ENCODE measurements at regions not wholly inside any gene's neighbourhood (a gene's known extent, or its start where the extent isn't known, plus 50 kb on each side); places are given as distances from the start of the nearest gene placed in this dataset.
A peak's percentile ranks its signal among the peaks of the same experiment; 100 is the strongest.

DNA sequence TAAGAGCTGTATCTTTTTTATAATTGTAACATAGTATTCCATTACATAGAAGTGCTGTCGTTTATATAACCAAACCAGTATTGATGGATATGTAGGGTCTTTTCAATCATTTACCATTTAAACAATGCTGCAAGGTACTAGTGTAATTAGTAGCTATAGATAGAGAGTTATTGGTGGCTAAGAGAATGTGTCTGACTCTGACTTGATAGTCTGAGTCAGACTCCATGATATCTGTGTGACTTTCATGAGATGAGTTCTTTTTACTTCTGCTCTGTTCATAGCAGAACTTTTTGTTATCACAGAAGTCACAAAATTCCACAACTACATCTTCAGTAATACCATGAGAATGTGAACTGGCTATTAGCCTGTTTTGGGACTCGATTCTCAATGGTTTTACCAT lies 150.6 kb downstream of the FHIP1A start:
- H3K9me3 ChIP-seq (replicated peaks; ENCODE audit: control insufficient read depth, low read depth, low read length), result no peaks in the 10 kb centered on the region
- no peak overlapping the region for H3K4me3 ChIP-seq (ENCODE audit: low read length)

GRCh38 chr4:151561551-151562256 lies 152.7 kb downstream of the FHIP1A start:
- H3K4me1 ChIP-seq (ENCODE audit: control insufficient read depth, insufficient read depth, low read length), result no peaks in the 10 kb centered on the region
- no peaks in the 10 kb centered on the region for H3K36me3 ChIP-seq (ENCODE audit: control insufficient read depth, insufficient read depth, low read length)
- WGBS (ENCODE audit: insufficient coverage), result no CpG with 5 or more reads among the region's 1 CpG
- peak; percentile 21 for DNase-seq
- H3K4me3 ChIP-seq (ENCODE audit: low read length), result no peak overlapping the region
- H3K27ac ChIP-seq (ENCODE audit: low read length), result no peak overlapping the region
- no peaks in the 10 kb centered on the region for H3K9me3 ChIP-seq (replicated peaks; ENCODE audit: control insufficient read depth, low read depth, low read length)
- no peaks in the 10 kb centered on the region for H3K27me3 ChIP-seq (ENCODE audit: control insufficient read depth, insufficient read depth, low read length)

More for the DNA sequence above, 150.6 kb downstream of the FHIP1A start:
- no peak for DNase-seq
- H3K36me3 ChIP-seq (ENCODE audit: control insufficient read depth, insufficient read depth, low read length), result no peaks in the 10 kb centered on the region
- WGBS (ENCODE audit: insufficient coverage), result no CpG with 5 or more reads among the region's 2 CpGs
- H3K4me1 ChIP-seq (ENCODE audit: control insufficient read depth, insufficient read depth, low read length), result no peaks in the 10 kb centered on the region
- no peaks in the 10 kb centered on the region for H3K27me3 ChIP-seq (ENCODE audit: control insufficient read depth, insufficient read depth, low read length)
- no peak overlapping the region for H3K27ac ChIP-seq (ENCODE audit: low read length)

- no peaks in the 10 kb centered on the region for H3K9me3 ChIP-seq (replicated peaks; ENCODE audit: control insufficient read depth, low read depth, low read length)
- WGBS (ENCODE audit: insufficient coverage), result no CpG with 5 or more reads among the region's 3 CpGs
- no peaks in the 10 kb centered on the region for H3K27me3 ChIP-seq (ENCODE audit: control insufficient read depth, insufficient read depth, low read length)
- no peak overlapping the region for H3K4me3 ChIP-seq (ENCODE audit: low read length)
- H3K4me1 ChIP-seq (ENCODE audit: control insufficient read depth, insufficient read depth, low read length), result no peaks in the 10 kb centered on the region
- no peak for DNase-seq
- H3K27ac ChIP-seq (ENCODE audit: low read length), result no peak overlapping the region
- H3K36me3 ChIP-seq (ENCODE audit: control insufficient read depth, insufficient read depth, low read length), result no peaks in the 10 kb centered on the region
Observed at GRCh38 chr4:151563194-151563593, 154.2 kb downstream of the FHIP1A start.

- no CpG with 5 or more reads among the region's 2 CpGs for WGBS (ENCODE audit: insufficient coverage)
- Histone ChIP-seq H3K27ac (ENCODE audit: low read length) (no peak overlapping the region), H3K4me1 (ENCODE audit: control insufficient read depth, insufficient read depth, low read length) (no peaks in the 10 kb centered on the region), H3K36me3 (ENCODE audit: control insufficient read depth, insufficient read depth, low read length) (no peaks in the 10 kb centered on the region), H3K27me3 (ENCODE audit: control insufficient read depth, insufficient read depth, low read length) (no peaks in the 10 kb centered on the region), H3K9me3 (replicated peaks; ENCODE audit: control insufficient read depth, low read depth, low read length) (no peaks in the 10 kb centered on the region), H3K4me3 (ENCODE audit: low read length) (no peak overlapping the region)
- DNase-seq, result no peak
Observed at GRCh38 chr4:151564321-151564720, 155.3 kb downstream of the FHIP1A start.

GRCh38 chr4:151565583-151565982 lies 156.6 kb downstream of the FHIP1A start:
- Histone ChIP-seq H3K27me3 (ENCODE audit: control insufficient read depth, insufficient read depth, low read length) (no peaks in the 10 kb centered on the region), H3K4me3 (ENCODE audit: low read length) (no peak overlapping the region), H3K36me3 (ENCODE audit: control insufficient read depth, insufficient read depth, low read length) (no peaks in the 10 kb centered on the region), H3K4me1 (ENCODE audit: control insufficient read depth, insufficient read depth, low read length) (no peaks in the 10 kb centered on the region), H3K27ac (ENCODE audit: low read length) (no peak overlapping the region), H3K9me3 (replicated peaks; ENCODE audit: control insufficient read depth, low read depth, low read length) (no peaks in the 10 kb centered on the region)
- no peak for DNase-seq
- WGBS (ENCODE audit: insufficient coverage), result no CpG with 5 or more reads among the region's 3 CpGs

DNA sequence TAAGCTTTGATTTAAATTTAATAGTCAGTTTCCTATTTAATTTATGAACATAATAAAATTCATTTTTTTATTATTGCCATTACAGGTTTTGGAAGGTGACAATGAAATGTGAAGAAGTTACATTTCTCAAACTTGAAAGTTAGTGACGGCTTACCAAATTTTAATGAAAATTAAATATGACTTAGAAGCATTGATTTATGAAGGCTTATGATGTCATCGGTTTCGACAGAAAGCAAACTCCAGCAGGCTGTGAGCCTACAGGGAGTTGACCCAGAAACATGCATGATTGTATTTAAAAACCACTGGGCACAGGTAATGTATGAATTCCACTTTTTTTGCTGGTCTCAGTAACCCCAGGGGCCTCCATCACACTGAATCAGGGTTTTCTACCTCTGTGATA lies 157.1 kb downstream of the FHIP1A start:
- H3K9me3 ChIP-seq (replicated peaks; ENCODE audit: control insufficient read depth, low read depth, low read length), result no peaks in the 10 kb centered on the region
- no peak overlapping the region for H3K4me3 ChIP-seq (ENCODE audit: low read length)
- no peaks in the 10 kb centered on the region for H3K4me1 ChIP-seq (ENCODE audit: control insufficient read depth, insufficient read depth, low read length)
- H3K27ac ChIP-seq (ENCODE audit: low read length), result no peak overlapping the region
- no peaks in the 10 kb centered on the region for H3K36me3 ChIP-seq (ENCODE audit: control insufficient read depth, insufficient read depth, low read length)
- H3K27me3 ChIP-seq (ENCODE audit: control insufficient read depth, insufficient read depth, low read length), result no peaks in the 10 kb centered on the region
- no peak for DNase-seq
- WGBS (ENCODE audit: insufficient coverage), result no CpG with 5 or more reads among the region's 3 CpGs

DNA sequence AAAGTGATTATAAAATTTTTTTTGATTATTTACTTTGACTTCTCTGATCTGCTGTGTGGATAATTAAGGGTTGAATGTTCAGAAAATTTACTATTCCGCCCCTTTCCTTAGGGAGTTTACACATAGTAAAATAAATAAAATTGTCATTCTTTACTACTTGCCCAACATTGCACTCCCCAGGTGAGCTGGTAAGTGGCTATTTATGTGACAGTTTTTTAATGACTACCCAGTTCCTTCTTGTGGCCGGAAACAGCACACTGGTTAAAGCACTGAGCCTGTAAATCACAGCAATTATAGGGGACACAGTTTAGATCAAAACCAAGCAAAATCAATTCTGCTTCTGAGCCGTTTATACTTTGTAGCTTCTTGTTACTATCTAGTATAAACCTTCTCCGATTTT lies 158.1 kb downstream of the FHIP1A start:
- DNase-seq, result no peak
- no CpG with 5 or more reads among the region's 4 CpGs for WGBS (ENCODE audit: insufficient coverage)
- Histone ChIP-seq H3K27me3 (ENCODE audit: control insufficient read depth, insufficient read depth, low read length) (no peaks in the 10 kb centered on the region), H3K27ac (ENCODE audit: low read length) (no peak overlapping the region), H3K4me1 (ENCODE audit: control insufficient read depth, insufficient read depth, low read length) (no peaks in the 10 kb centered on the region), H3K4me3 (ENCODE audit: low read length) (no peak overlapping the region), H3K36me3 (ENCODE audit: control insufficient read depth, insufficient read depth, low read length) (no peaks in the 10 kb centered on the region), H3K9me3 (replicated peaks; ENCODE audit: control insufficient read depth, low read depth, low read length) (no peaks in the 10 kb centered on the region)

- Histone ChIP-seq H3K27ac (ENCODE audit: low read length) (no peak overlapping the region), H3K4me3 (ENCODE audit: low read length) (no peak overlapping the region), H3K9me3 (replicated peaks; ENCODE audit: control insufficient read depth, low read depth, low read length) (no peaks in the 10 kb centered on the region), H3K4me1 (ENCODE audit: control insufficient read depth, insufficient read depth, low read length) (no peaks in the 10 kb centered on the region), H3K27me3 (ENCODE audit: control insufficient read depth, insufficient read depth, low read length) (no peaks in the 10 kb centered on the region), H3K36me3 (ENCODE audit: control insufficient read depth, insufficient read depth, low read length) (no peaks in the 10 kb centered on the region)
- 64% methylated on average over 1 of the region's 5 CpGs for WGBS (ENCODE audit: insufficient coverage)
- no peak for DNase-seq
Observed at GRCh38 chr4:151568966-151569365, 160.0 kb downstream of the FHIP1A start.

DNA sequence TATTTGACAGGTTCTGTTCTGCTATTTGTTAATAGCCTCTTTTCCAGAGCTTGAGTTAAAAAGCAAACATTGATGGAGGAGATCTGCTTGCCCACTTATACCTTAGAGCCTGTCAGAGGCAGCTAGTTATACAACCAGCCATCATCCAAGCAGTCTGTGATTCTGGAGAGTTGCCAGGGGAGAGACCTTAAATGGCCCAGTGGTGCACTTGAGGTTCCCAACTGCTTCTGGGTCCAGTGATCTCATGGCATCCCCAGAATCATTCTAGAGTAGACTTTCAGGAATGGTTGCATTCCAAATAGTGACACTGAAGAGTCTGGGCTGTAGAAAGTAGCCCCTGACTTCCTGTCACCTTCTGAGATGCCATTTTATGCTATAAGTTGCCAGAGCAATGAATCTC lies 160.7 kb downstream of the FHIP1A start:
- Histone ChIP-seq H3K9me3 (replicated peaks; ENCODE audit: control insufficient read depth, low read depth, low read length) (no peaks in the 10 kb centered on the region), H3K4me3 (ENCODE audit: low read length) (no peak overlapping the region), H3K36me3 (ENCODE audit: control insufficient read depth, insufficient read depth, low read length) (no peaks in the 10 kb centered on the region), H3K4me1 (ENCODE audit: control insufficient read depth, insufficient read depth, low read length) (no peaks in the 10 kb centered on the region), H3K27ac (ENCODE audit: low read length) (no peak overlapping the region), H3K27me3 (ENCODE audit: control insufficient read depth, insufficient read depth, low read length) (no peaks in the 10 kb centered on the region)
- no peak for DNase-seq

DNA sequence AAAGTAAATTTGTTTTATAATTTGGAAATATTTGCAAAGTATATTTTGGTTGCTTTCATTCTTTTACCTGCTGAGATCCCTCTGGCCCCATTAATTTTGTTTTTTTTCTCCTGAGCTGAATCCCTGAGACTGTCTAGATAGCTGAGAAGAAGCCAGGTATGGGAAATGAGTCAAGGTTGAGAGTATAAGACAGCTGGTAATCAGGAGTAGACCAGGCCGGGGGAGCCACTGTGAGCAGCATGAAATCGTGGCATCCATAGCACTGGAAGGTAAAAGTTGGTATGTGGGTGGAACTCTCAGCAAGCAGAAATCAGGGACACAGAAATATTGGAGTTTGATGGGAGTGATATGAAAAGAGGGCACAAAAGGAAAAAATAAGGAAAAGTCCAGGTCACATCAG lies 164.5 kb downstream of the FHIP1A start:
- DNase-seq, result no peak
- Histone ChIP-seq H3K27ac (ENCODE audit: low read length) (no peak overlapping the region), H3K9me3 (replicated peaks; ENCODE audit: control insufficient read depth, low read depth, low read length) (no peaks in the 10 kb centered on the region), H3K4me3 (ENCODE audit: low read length) (no peak overlapping the region), H3K4me1 (ENCODE audit: control insufficient read depth, insufficient read depth, low read length) (no peaks in the 10 kb centered on the region), H3K27me3 (ENCODE audit: control insufficient read depth, insufficient read depth, low read length) (no peaks in the 10 kb centered on the region), H3K36me3 (ENCODE audit: control insufficient read depth, insufficient read depth, low read length) (no peaks in the 10 kb centered on the region)
- WGBS (ENCODE audit: insufficient coverage), result 71% methylated on average over 2 of the region's 2 CpGs

DNA sequence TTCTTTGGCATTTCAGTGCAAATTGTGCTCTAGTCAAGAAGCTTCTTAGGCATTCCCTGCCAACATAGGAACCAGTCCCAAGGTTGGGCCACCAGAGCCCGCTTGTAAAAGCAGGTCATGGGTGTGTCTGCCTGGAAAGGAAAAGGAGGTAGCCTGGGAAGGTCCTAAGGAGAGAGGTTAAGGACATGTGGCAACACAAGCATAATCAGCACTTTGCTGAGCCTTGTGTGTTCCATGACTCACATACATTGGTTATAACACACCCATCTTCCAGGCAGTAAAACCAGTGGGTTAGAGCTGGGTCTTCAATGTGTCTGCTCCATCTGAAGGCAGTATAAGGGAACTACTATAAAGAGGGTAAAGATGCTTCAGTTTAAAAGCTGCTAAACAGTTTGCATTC lies 165.0 kb downstream of the FHIP1A start:
- Histone ChIP-seq H3K4me1 (ENCODE audit: control insufficient read depth, insufficient read depth, low read length) (no peaks in the 10 kb centered on the region), H3K36me3 (ENCODE audit: control insufficient read depth, insufficient read depth, low read length) (no peaks in the 10 kb centered on the region), H3K4me3 (ENCODE audit: low read length) (no peak overlapping the region), H3K27me3 (ENCODE audit: control insufficient read depth, insufficient read depth, low read length) (no peaks in the 10 kb centered on the region), H3K9me3 (replicated peaks; ENCODE audit: control insufficient read depth, low read depth, low read length) (no peaks in the 10 kb centered on the region), H3K27ac (ENCODE audit: low read length) (no peak overlapping the region)
- no peak for DNase-seq
- 100% methylated on average over 1 of the region's 1 CpG for WGBS (ENCODE audit: insufficient coverage)
